GM06990 (cell line): ENCODE measurements at regions not wholly inside any gene's neighbourhood (a gene's known extent, or its start where the extent isn't known, plus 50 kb on each side); places are given as distances from the start of the nearest gene placed in this dataset.

Experiments used
- DNase-seq: peaks from one replicate; pipeline ENCODE4 v3.0.0-alpha.2; 2011; ENCODE audit not compliant: insufficient read length; ENCODE audit errors: extremely low read depth
- H3K27me3 ChIP-seq: replicated peaks from 2 replicates; pipeline ENCODE4 v1.6.0; 2011; ENCODE audit warnings: low read length; ENCODE audit not compliant: control insufficient read depth, insufficient read depth
- H3K36me3 ChIP-seq: 2 replicates; pipeline ENCODE4 v1.5.1; 2011; ENCODE audit warnings: low read length; ENCODE audit not compliant: control insufficient read depth, insufficient read depth
- H3K4me3 ChIP-seq: replicated peaks from 2 replicates; pipeline ENCODE4 v1.5.1; 2011; ENCODE audit warnings: low read depth, mild to moderate bottlenecking, control low read depth, low read length
- CTCF ChIP-seq: IDR thresholded peaks from 2 replicates; pipeline ENCODE4 v1.5.1; 2011; ENCODE audit warnings: low read length, control low read depth, mild to moderate bottlenecking, inconsistent platforms; ENCODE audit not compliant: insufficient read depth, poor library complexity, severe bottlenecking

GRCh38 chr12:118912697-118913270, 68.6 kb upstream of the SRRM4 start:
- Histone ChIP-seq H3K36me3 (no peaks in the 10 kb centered on the region), H3K4me3 (no peak overlapping the region), H3K27me3 (no peaks in the 10 kb centered on the region)
- no peak for TF ChIP-seq CTCF
- DNase-seq = no peak

GRCh38 chr12:118921761-118922160, 59.6 kb upstream of the SRRM4 start:
- DNase-seq = no peak
- no peak for TF ChIP-seq CTCF
- Histone ChIP-seq H3K36me3 (no peaks in the 10 kb centered on the region), H3K27me3 (no peaks in the 10 kb centered on the region), H3K4me3 (no peak overlapping the region)

- no peaks in the 10 kb centered on the region for H3K27me3 ChIP-seq
- H3K36me3 ChIP-seq = no peaks in the 10 kb centered on the region
- H3K4me3 ChIP-seq = no peak overlapping the region
- TF ChIP-seq CTCF = no peak
- DNase-seq = no peak
Measured at GRCh38 chr12:118922405-118922804, 58.9 kb upstream of the SRRM4 start.

GRCh38 chr12:118925407-118925806, 55.9 kb upstream of the SRRM4 start:
- no peak for TF ChIP-seq CTCF
- H3K27me3 ChIP-seq = no peaks in the 10 kb centered on the region
- no peaks in the 10 kb centered on the region for H3K36me3 ChIP-seq
- no peak for DNase-seq
- no peak overlapping the region for H3K4me3 ChIP-seq

- Histone ChIP-seq H3K4me3 (no peak overlapping the region), H3K36me3 (no peaks in the 10 kb centered on the region), H3K27me3 (no peaks in the 10 kb centered on the region)
- no peak for DNase-seq
- no peak for TF ChIP-seq CTCF
Measured at GRCh38 chr12:118925826-118926225, 55.5 kb upstream of the SRRM4 start.
